CD14-positive monocyte (primary cell): ENCODE measurements at regions not wholly inside any gene's neighbourhood (a gene's known extent, or its start where the extent isn't known, plus 50 kb on each side); places are given as distances from the start of the nearest gene placed in this dataset.

Source experiments
- DNase-seq, 3 donors: peaks; one replicate each; pipeline ENCODE4 v3.0.0-alpha.2; 2011 to 2022
- H2AFZ ChIP-seq: 2 replicates; pipeline ENCODE4 v1.6.0; 2012; ENCODE audit warnings: mild to moderate bottlenecking, low read depth, low read length, inconsistent platforms; ENCODE audit not compliant: insufficient read depth, poor library complexity, severe bottlenecking
- H3K27ac ChIP-seq, 2 donors: 1 replicate in 1 of 2; 2 replicates in 1 of 2; pipeline ENCODE4 v1.5.1; 2012 to 2013; ENCODE audit warnings: low read length in 2 of 2, control low read depth in 1 of 2, inconsistent platforms in 1 of 2, low read depth in 1 of 2, mild to moderate bottlenecking in 1 of 2
- H3K27me3 ChIP-seq, 2 donors: one replicate each; pipeline versions ENCODE4 v1.6.0 to v1.6.1; 2011 to 2013; ENCODE audit warnings: low read length in 2 of 2; ENCODE audit not compliant: control insufficient read depth in 2 of 2, insufficient read depth in 2 of 2
- H3K36me3 ChIP-seq, 2 donors: replicated peaks in 1 of 2; 1 replicate in 1 of 2; 2 replicates in 1 of 2; pipeline versions ENCODE4 v1.5.1 to v1.6.1; 2012 to 2013; ENCODE audit warnings: low read length in 2 of 2, control low read depth in 1 of 2, inconsistent platforms in 1 of 2, mild to moderate bottlenecking in 1 of 2; ENCODE audit not compliant: insufficient read depth in 2 of 2, control insufficient read depth in 1 of 2
- H3K4me1 ChIP-seq, 2 donors: 1 replicate in 1 of 2; 2 replicates in 1 of 2; pipeline versions ENCODE4 v1.5.1 to v1.6.1; 2012 to 2013; ENCODE audit warnings: low read length in 2 of 2, control low read depth in 1 of 2, inconsistent platforms in 1 of 2, mild to moderate bottlenecking in 1 of 2, moderate library complexity in 1 of 2; ENCODE audit not compliant: insufficient read depth in 2 of 2, control insufficient read depth in 1 of 2
- H3K4me2 ChIP-seq: replicated peaks from 2 replicates; pipeline ENCODE3; 2012; ENCODE audit warnings: low read length, moderate library complexity, mild to moderate bottlenecking; ENCODE audit not compliant: poor library complexity, severe bottlenecking; ENCODE audit errors: extremely low read depth
- H3K4me3 ChIP-seq, 3 experiments: fragments of 200-600 bp in 1 of 3; sonication (generic) in 1 of 3; replicated peaks in 1 of 3; 1 replicate in 2 of 3; 2 replicates in 1 of 3; pipeline ENCODE4 v1.5.1; 2011 to 2013; ENCODE audit warnings: low read length in 3 of 3, mild to moderate bottlenecking in 3 of 3, control low read depth in 2 of 3, low read depth in 2 of 3, inconsistent platforms in 1 of 3, moderate library complexity in 1 of 3
- H3K79me2 ChIP-seq: 2 replicates; pipeline ENCODE4 v1.6.0; 2012; ENCODE audit warnings: mild to moderate bottlenecking, control low read depth, inconsistent platforms, low read length, moderate library complexity; ENCODE audit not compliant: insufficient read depth
- H3K9ac ChIP-seq: 2 replicates; pipeline ENCODE4 v1.6.0; 2017; ENCODE audit warnings: low read length, mild to moderate bottlenecking; ENCODE audit not compliant: insufficient read depth, poor library complexity, severe bottlenecking
- H3K9me3 ChIP-seq, 2 donors: replicated peaks in 1 of 2; 1 replicate in 1 of 2; 2 replicates in 1 of 2; pipeline versions ENCODE4 v1.5.1 to v1.6.1; 2012 to 2013; ENCODE audit warnings: low read length in 2 of 2, control low read depth in 1 of 2; ENCODE audit not compliant: control insufficient read depth in 1 of 2, insufficient read depth in 1 of 2
- H4K20me1 ChIP-seq: 2 replicates; pipeline ENCODE4 v1.6.0; 2012; ENCODE audit warnings: mild to moderate bottlenecking, low read length, control low read depth, moderate library complexity; ENCODE audit not compliant: insufficient read depth
- H3K27ac Mint-ChIP-seq, 7 donors: one replicate each; pipeline ENCODE4 v1.8.0; 2020; ENCODE audit warnings: mild to moderate bottlenecking in 7 of 7, mixed read lengths in 7 of 7, moderate library complexity in 6 of 7, inconsistent platforms in 2 of 7
- H3K27me3 Mint-ChIP-seq, 3 donors: one replicate each; pipeline ENCODE4 v1.8.0; 2021 to 2022; ENCODE audit warnings: low read depth in 3 of 3, mild to moderate bottlenecking in 3 of 3, mixed read lengths in 3 of 3, moderate library complexity in 3 of 3, inconsistent platforms in 1 of 3
- H3K36me3 Mint-ChIP-seq, 2 donors: one replicate each; pipeline ENCODE4 v1.8.0; 2020; ENCODE audit warnings: mixed read lengths in 2 of 2, inconsistent platforms in 1 of 2, mild to moderate bottlenecking in 1 of 2
- H3K4me1 Mint-ChIP-seq: one replicate; pipeline ENCODE4 v1.8.0; 2020; ENCODE audit warnings: mild to moderate bottlenecking, mixed read lengths
- H3K4me3 Mint-ChIP-seq, 2 donors: one replicate each; pipeline ENCODE4 v1.8.0; 2020; ENCODE audit warnings: mild to moderate bottlenecking in 2 of 2, mixed read lengths in 2 of 2, moderate library complexity in 1 of 2
- H3K9me3 Mint-ChIP-seq, 7 donors: one replicate each; pipeline ENCODE4 v1.8.0; 2020 to 2022; ENCODE audit warnings: mixed read lengths in 7 of 7, mild to moderate bottlenecking in 6 of 7, moderate library complexity in 6 of 7, inconsistent platforms in 2 of 7
- CTCF ChIP-seq: fragments of 200-600 bp; IDR thresholded peaks from one replicate; pipeline ENCODE4 v1.8.0; 2022; ENCODE audit warnings: antibody characterized with exemption, mild to moderate bottlenecking
- WGBS: methylation state at CpG from one replicate; pipeline ENCODE4 v1.1.5; 2013; ENCODE audit warnings: missing lambda C conversion rate; ENCODE audit not compliant: insufficient coverage; 5-methylcytosine and 5-hydroxymethylcytosine counted together
- intact Hi-C, 2 donors: fragments of 100-400 bp; cut with micrococcal nuclease; formaldehyde crosslinking; loops; one replicate each; pipeline versions ENCODE4 v1.15.0 to v1.15.1; 2023

GRCh38 chr6:97697456-97697855 lies 414.4 kb upstream of the MMS22L start:
- H3K9me3 Mint-ChIP-seq: no peaks in the 10 kb centered on the region

GRCh38 chr6:97701801-97702200 lies 418.8 kb upstream of the MMS22L start:
- Histone ChIP-seq H3K27me3 (no peaks in the 10 kb centered on the region), H3K79me2 (no peaks in the 10 kb centered on the region), H3K4me2 (no peak overlapping the region), H3K36me3 (no peaks in the 10 kb centered on the region), H3K27ac (no peak overlapping the region), H3K9me3 (no peaks in the 10 kb centered on the region), H2AFZ (no peak overlapping the region), H3K4me3 (no peak overlapping the region), H4K20me1 (no peaks in the 10 kb centered on the region), H3K4me1 (no peaks in the 10 kb centered on the region), H3K9ac (no peak overlapping the region)
- no CpG with 5 or more reads among the region's 2 CpGs for WGBS
- H3K4me1 Mint-ChIP-seq: no peaks in the 10 kb centered on the region
- DNase-seq: no peak
- H3K4me3 Mint-ChIP-seq: no peak overlapping the region
- H3K36me3 Mint-ChIP-seq: no peaks in the 10 kb centered on the region
- H3K27me3 Mint-ChIP-seq: no peaks in the 10 kb centered on the region
- H3K9me3 Mint-ChIP-seq: no peaks in the 10 kb centered on the region
- H3K27ac Mint-ChIP-seq: no peak overlapping the region
- TF ChIP-seq CTCF: no peak
- intact Hi-C loops: no loop called here

More at GRCh38 chr6:97697456-97697855, 414.4 kb upstream of the MMS22L start:
- H3K4me2 ChIP-seq: no peak overlapping the region
- H3K36me3 ChIP-seq: no peaks in the 10 kb centered on the region
- H3K27ac ChIP-seq: no peak overlapping the region
- H3K27me3 Mint-ChIP-seq: no peaks in the 10 kb centered on the region
- no peaks in the 10 kb centered on the region for H3K4me1 ChIP-seq
- no peak for TF ChIP-seq CTCF
- DNase-seq: no peak
- no peaks in the 10 kb centered on the region for H3K27me3 ChIP-seq
- intact Hi-C loops: no loop called here
- no peaks in the 10 kb centered on the region for H3K9me3 ChIP-seq
- no peaks in the 10 kb centered on the region for H3K79me2 ChIP-seq
- H3K36me3 Mint-ChIP-seq: no peaks in the 10 kb centered on the region
- H3K4me3 Mint-ChIP-seq: no peak overlapping the region
- H3K4me1 Mint-ChIP-seq: no peaks in the 10 kb centered on the region
- H3K27ac Mint-ChIP-seq: no peak overlapping the region
- no peak overlapping the region for H3K9ac ChIP-seq
- H4K20me1 ChIP-seq: no peaks in the 10 kb centered on the region
- no peak overlapping the region for H3K4me3 ChIP-seq
- H2AFZ ChIP-seq: no peak overlapping the region
